ENCODE measurements at regions not wholly inside any gene's neighbourhood (a gene's known extent, or its start where the extent isn't known, plus 50 kb on each side); places are given as distances from the start of the nearest gene placed in this dataset.

GRCh38 chr2:226622484-226622883, 177.1 kb downstream of the IRS1 start:
- TF ChIP-seq CTCF (IDR thresholded peaks at IDR 0.05) = no peak
- no peak for TF ChIP-seq EP300 (IDR thresholded peaks at IDR 0.05)
